ENCODE measurements at regions not wholly inside any gene's neighbourhood (a gene's known extent, or its start where the extent isn't known, plus 50 kb on each side); places are given as distances from the start of the nearest gene placed in this dataset.

- TF ChIP-seq POLR2AphosphoS5 (IDR thresholded peaks at IDR 0.05) (no peak), POLR2A (IDR thresholded peaks at IDR 0.05) (no peak), CTCF (IDR thresholded peaks at IDR 0.05) (no peak)
Measured at GRCh38 chr3:4119119-4119518, 184.1 kb upstream of the SETMAR start.
